Ishikawa (cell line): ENCODE measurements at regions not wholly inside any gene's neighbourhood (a gene's known extent, or its start where the extent isn't known, plus 50 kb on each side); places are given as distances from the start of the nearest gene placed in this dataset.

Experiments
- CEBPB ChIP-seq: IDR thresholded peaks from 2 replicates; pipeline ENCODE4 v1.6.1; 2012
- EP300 ChIP-seq: IDR thresholded peaks from 2 replicates; pipeline ENCODE4 v1.6.1; 2012; ENCODE audit warnings: borderline replicate concordance
- NFIC ChIP-seq: IDR thresholded peaks from 2 replicates; pipeline ENCODE4 v1.6.1; 2012
- RAD21 ChIP-seq: IDR thresholded peaks from 2 replicates; pipeline ENCODE4 v1.6.1; 2012; ENCODE audit warnings: low read depth
- TAF1 ChIP-seq: IDR thresholded peaks from 2 replicates; pipeline ENCODE4 v1.6.1; 2012; ENCODE audit warnings: low read depth, mild to moderate bottlenecking
- TEAD4 ChIP-seq: IDR thresholded peaks from 2 replicates; pipeline ENCODE4 v1.6.1; 2012
- TF ChIP-seq, protein P1 (sequence below): IDR thresholded peaks from 2 replicates; pipeline ENCODE4 v1.6.1; 2012

DNA sequence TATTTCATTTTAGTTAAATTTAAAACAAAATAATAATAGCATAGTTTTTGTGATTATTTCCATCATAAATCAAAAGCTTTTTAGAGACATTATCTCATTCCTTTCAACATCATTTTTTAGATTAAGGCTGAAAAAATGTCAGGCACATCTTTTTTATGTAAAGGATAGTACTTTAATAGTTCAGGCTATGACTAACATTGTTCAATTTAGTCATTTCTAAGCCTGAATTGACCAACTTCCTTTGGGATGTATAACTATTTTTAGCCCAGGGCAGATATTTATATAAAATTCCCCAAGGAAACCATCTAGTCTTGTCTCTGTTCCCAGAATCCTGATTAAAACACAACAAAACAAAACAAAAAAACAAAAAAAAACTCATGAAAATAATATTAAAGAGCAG, 145.6 kb upstream of the PCDH18 start:
- no peak for TF ChIP-seq CEBPB
- TF ChIP-seq, protein P1, sequence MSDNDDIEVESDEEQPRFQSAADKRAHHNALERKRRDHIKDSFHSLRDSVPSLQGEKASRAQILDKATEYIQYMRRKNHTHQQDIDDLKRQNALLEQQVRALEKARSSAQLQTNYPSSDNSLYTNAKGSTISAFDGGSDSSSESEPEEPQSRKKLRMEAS: no peak
- TF ChIP-seq EP300: no peak
- TF ChIP-seq NFIC: no peak
- no peak for TF ChIP-seq TEAD4
- TF ChIP-seq TAF1: no peak
- no peak for TF ChIP-seq RAD21
